Inflammatory macrophage treated with lipopolysaccharide for 1 hour (primary cell): ENCODE measurements at regions not wholly inside any gene's neighbourhood (a gene's known extent, or its start where the extent isn't known, plus 50 kb on each side); places are given as distances from the start of the nearest gene placed in this dataset.

Experiments
- DNase-seq, 2 donors: peaks; one replicate each; pipeline ENCODE4 v3.0.0-alpha.2; 2020 to 2022

DNA sequence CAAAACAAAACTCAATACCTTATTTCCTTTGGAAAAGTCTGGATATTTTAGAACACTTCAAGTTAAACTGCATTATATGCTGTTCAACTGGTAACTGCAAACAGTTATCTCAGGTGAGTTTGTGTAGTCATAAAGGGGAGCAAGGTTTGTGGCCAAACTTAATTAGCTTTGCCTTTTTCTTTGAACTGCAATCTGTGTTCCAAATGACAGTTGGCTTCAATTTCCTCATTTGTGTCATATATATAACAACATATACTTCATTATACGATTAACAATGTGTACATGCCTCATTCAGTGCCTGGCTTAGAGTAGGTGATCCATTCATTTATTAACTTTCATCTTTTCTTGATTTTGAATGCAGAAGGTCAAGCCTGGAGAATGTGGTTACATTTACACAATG lies 55.8 kb downstream of the KCNE4 start:
- no peak for DNase-seq

DNA sequence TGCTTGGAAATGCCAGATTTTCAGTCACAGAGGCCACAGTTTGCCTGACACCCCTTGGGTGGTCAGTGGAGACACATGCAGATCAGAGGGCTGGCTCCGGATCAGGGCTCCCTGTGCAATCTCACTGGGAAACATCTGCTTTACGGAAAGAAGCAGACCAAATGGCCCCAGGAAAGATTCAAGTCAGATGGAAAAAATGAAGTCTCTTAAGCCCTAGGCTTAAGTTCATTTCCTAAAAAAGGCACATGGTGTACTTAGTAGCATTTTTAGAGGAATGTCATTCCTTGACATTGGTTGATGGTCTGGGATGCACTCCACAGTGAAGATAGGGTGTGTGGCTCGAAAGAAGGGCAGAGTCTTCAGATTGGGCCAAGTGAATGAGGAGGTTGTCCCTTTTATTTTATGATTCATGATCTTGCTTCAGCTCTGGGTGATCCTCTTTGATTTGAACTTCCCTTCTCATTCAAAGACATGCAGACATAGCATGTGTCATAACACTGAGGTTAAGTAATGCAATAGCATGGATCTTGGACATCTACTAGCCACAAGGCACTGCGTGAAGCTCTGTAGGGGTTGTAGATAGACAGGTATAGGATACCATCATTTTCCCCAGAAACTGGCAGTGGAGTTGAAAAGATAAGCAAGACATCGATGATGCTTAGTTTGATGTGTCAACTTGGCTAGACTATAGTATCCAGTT lies 56.5 kb downstream of the KCNE4 start:
- peak; percentile 52 to 58 for DNase-seq

- DNase-seq = no peak
Observed at GRCh38 chr2:223109341-223109740, 57.4 kb downstream of the KCNE4 start.

DNA sequence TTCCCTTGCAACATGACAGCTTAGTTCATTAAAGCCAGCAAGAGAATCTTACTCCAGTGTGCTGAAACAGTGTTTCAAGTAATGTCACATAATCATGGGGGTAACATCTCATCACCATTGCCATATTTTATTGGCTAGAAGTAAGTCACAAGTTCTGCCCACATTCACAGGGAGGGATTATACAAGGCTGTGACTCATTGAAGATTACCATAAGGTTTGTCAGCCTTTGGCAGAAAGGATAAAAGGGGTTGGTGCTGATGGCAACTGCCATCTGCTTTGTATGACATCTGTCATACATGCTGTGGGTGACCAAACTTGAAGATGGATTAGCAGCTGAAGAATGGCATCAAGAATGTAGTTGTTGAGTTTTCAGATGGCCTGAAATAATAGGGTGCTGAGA lies 61.2 kb downstream of the KCNE4 start:
- DNase-seq = peak in 1 of 2 donors; percentile 9

DNA sequence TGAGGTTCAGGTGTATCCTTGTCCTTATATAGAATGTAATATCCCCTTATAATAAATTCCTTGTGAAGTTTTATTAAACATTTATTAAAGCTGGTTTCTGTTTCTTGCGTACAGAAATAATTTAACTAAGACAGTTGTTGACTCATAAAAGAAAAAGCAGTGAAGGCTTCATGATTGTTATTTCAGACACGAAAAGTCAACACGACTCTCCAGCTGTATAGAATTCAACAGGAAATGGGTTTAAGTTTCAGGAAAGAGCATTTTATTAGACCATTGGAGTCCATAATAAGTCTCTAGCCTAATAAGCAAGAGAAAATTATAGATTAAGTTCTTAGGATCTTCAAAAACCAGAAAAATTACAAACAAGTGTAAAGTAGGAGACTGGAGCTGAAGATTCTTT lies 62.2 kb downstream of the KCNE4 start:
- no peak for DNase-seq

DNA sequence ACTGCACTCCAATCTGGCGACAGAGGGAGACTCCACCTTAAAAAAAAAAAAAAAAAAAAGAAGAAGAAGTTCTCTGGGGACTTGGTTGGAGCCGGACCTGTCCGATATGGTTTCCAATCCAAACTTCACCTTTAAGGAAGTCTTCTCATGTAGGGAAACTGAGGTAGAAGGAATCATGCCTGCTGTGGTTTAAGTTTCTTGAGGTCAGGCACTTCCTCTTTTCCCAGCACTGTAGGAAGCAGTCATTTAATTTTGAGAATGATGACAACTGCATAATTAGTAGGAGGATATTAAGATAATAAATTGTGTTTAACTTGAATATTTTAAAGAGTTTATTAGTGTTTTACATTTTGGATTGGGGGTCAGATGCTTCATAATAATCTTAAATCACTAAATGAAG lies 62.9 kb downstream of the KCNE4 start:
- no peak for DNase-seq

DNA sequence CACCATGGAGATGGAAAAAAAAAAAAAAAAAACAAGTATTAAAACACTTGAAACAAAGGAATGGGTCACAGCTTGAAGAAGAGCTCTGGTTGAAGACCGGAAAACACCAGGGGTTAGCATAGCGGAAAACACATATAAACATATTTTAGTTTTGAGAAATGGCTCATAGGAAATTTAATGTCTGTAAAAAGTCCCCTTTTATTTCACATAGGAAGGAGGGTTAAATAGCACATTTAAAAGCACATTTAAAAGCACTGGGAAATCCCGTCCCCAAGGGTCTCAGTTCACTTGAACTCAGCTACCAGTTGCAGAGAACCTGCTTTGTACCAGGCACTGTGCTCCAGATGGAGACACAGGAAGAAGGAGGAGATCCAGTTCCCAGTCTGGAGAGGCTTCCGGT lies 65.5 kb downstream of the KCNE4 start:
- DNase-seq = no peak

GRCh38 chr2:223121283-223121682 lies 69.3 kb downstream of the KCNE4 start:
- no peak for DNase-seq

DNA sequence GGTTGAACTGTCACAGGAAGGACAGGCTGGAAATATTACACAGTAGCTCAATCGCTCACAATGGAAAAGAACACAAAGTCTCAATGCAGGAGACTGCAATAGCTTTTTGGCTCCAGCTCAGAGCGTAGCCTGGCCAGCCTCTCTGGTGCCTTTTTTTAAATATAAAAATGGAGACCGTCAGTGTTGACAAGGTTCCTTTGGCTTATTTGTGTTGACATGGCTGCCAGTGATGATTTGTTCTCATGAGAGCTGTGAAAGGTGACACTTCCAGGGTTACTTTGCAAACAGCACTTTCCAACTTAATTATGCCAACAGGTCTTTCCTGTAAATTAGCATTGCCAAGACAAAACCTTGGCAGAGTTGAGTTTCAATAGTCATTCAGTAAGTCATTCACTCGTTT lies 70.8 kb downstream of the KCNE4 start:
- no peak for DNase-seq

GRCh38 chr2:223123855-223124610 lies 72.0 kb downstream of the KCNE4 start:
- no peak for DNase-seq

GRCh38 chr2:223141606-223142005 lies 89.6 kb downstream of the KCNE4 start:
- DNase-seq = no peak

- no peak for DNase-seq
Observed at GRCh38 chr2:223142118-223142517, 90.1 kb downstream of the KCNE4 start.

GRCh38 chr2:223147431-223147830 lies 95.4 kb downstream of the KCNE4 start:
- no peak for DNase-seq

DNA sequence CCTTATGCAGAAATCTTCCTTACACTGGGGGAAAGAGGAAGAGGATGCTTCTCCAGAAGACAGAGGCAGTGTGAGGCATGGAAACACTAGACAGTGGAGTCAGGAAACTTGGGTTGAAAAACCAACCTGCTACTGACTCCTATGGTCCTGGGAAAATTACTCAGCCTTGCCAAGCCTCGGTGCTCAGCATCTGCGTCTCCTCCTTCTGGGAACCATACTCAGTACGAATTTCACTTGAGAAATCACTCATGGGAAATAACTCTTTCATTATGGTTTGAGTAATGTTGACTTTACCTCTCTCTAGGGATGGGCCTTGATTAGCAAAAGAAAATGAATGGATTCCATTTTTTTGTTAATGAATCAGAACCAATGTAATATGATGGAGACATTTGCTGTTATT lies 96.5 kb downstream of the KCNE4 start:
- DNase-seq = no peak

- DNase-seq = no peak
Observed at GRCh38 chr2:223155956-223156355, 104.0 kb downstream of the KCNE4 start.

- DNase-seq = no peak
Observed at GRCh38 chr2:223161873-223162458, 110.0 kb downstream of the KCNE4 start.

DNA sequence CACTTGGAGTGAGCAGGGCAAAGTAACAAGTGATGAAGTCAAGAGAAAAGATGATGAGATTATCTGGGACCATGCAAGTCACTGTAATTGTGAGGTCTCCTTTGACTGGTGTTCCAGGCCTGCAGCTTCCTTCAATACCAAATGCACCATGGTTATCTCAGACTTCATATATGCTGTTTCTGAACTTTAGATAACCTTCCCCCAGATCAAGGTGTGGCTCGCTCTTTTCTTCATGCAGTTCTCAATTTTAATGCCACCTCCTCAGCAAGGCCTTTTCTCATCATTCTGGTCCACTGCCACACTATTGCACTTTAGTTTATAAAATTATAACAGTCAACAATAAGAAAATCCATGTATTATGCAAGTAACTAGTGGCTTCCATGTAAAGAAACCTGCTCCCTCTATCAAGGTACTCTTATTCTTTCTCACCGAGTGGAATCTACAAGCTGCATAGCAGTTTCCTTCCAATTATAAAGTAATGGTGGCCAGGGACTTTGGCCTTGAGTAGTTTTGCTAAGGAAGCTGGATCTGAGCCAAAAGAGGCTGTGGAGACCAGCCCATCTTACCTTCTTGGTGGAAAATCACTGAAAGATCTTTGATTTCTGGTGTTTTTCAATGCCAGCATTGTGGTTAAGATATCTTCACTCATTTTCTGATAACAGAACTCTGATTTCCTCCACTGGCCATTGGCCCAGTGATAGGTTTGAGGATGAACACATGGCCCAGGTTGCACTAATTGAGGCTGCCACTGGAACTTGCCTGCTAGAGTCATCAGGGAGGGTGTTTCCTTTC lies 113.6 kb downstream of the KCNE4 start:
- no peak for DNase-seq

GRCh38 chr2:223166215-223166493 lies 114.2 kb downstream of the KCNE4 start:
- DNase-seq = no peak

DNA sequence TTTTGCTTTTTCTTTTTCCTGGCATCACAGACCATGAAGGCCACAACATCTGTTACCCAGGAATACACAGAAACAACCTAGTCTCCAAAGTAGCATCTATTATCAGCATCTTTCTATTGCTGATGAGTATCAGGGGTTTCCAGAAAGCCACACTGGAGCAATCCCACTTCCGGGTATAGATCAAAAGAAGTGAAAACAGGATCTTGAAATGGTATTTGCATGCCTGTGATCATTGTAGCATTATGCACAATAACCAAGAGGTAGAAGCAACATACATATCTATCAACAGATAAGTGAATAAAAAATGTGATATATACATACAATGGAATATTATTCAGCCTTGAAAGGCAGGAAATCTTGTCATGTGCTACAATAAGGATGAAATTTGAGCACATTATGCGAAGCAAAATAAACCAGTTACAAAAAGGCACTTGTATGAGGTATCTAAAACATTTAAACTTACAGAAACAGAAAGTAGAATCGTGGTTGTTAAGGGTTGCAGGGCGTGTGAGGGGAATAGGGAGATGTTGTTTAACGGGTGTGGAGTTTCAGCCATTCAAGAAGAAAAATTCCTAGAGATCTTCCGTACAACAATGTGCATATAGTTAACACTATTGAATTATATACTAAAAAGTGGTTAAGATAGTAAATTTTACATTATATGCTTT lies 115.1 kb downstream of the KCNE4 start:
- no peak for DNase-seq

GRCh38 chr2:223169830-223170605 lies 118.0 kb downstream of the KCNE4 start:
- DNase-seq = no peak

GRCh38 chr2:223176970-223177369 lies 125.0 kb downstream of the KCNE4 start:
- no peak for DNase-seq

GRCh38 chr2:223180463-223180862 lies 128.5 kb downstream of the KCNE4 start:
- no peak for DNase-seq
